ENCODE measurements at regions not wholly inside any gene's neighbourhood (a gene's known extent, or its start where the extent isn't known, plus 50 kb on each side); places are given as distances from the start of the nearest gene placed in this dataset.

- no peaks in the 10 kb centered on the region for H3K27me3 ChIP-seq (ENCODE audit: insufficient read depth)
- no peaks in the 10 kb centered on the region for H3K9me2 ChIP-seq
- WGBS (ENCODE audit: low lambda C conversion rate), result 3% methylated on average over 2 of the region's 2 CpGs
- H3K36me3 ChIP-seq (replicated peaks in 1 of 2; ENCODE audit: control insufficient read depth in 1 of 2, insufficient read depth in 2 of 2, low read length in 1 of 2), result no peaks in the 10 kb centered on the region
- H3K27ac ChIP-seq (ENCODE audit: low read depth in 2 of 2, low read length in 1 of 2), result no peak overlapping the region
- CTCF ChIA-PET, result no interaction called here
- no peaks in the 10 kb centered on the region for H3K79me2 ChIP-seq (ENCODE audit: insufficient read depth)
- no peak overlapping the region for H2AFZ ChIP-seq (ENCODE audit: low read depth)
- no peak overlapping the region for H3K9ac ChIP-seq
- H3K4me1 ChIP-seq (ENCODE audit: control insufficient read depth in 1 of 2, insufficient read depth in 2 of 2, low read depth in 1 of 2, low read length in 1 of 2), result no peaks in the 10 kb centered on the region
- H3F3A ChIP-seq (replicated peaks; ENCODE audit: insufficient read depth), result no peaks in the 10 kb centered on the region
- no peaks in the 10 kb centered on the region for H3K9me3 ChIP-seq
- POLR2A ChIA-PET, result no interaction called here
- no peaks in the 10 kb centered on the region for H4K20me1 ChIP-seq (ENCODE audit: insufficient read depth)
- H3K4me3 ChIP-seq (ENCODE audit: low read depth in 2 of 2, low read length in 1 of 2), result no peak overlapping the region
- H3K4me2 ChIP-seq, result no peak overlapping the region
- no peak for DNase-seq
- TF ChIP-seq RFX5 (IDR thresholded peaks at IDR 0.05; ENCODE audit: low read length) (no peak), FOXJ3 (CRISPR knock-in tag; IDR thresholded peaks at IDR 0.05) (no peak), FOSL2 (IDR thresholded peaks at IDR 0.05; ENCODE audit: borderline replicate concordance, low read depth) (no peak), USF2 (IDR thresholded peaks at IDR 0.05; ENCODE audit: borderline replicate concordance, low read depth, low read length) (no peak), SIN3A (IDR thresholded peaks at IDR 0.05; ENCODE audit: borderline replicate concordance, low read depth, low read length) (no peak), GATA2 (CRISPR knock-in tag; IDR thresholded peaks at IDR 0.05) (no peak), SMC3 (IDR thresholded peaks at IDR 0.05; ENCODE audit: low read depth, low read length) (no peak), GABPA (IDR thresholded peaks at IDR 0.05; ENCODE audit: low read depth) (no peak), MXI1 (IDR thresholded peaks at IDR 0.05; ENCODE audit: low read depth, low read length) (no peak), TAF1 (IDR thresholded peaks at IDR 0.05; ENCODE audit: borderline replicate concordance, low read depth, low read length) (no peak), POLR2AphosphoS5 (IDR thresholded peaks at IDR 0.05; ENCODE audit: low read depth, low read length) (no peak)
- TF ChIP-seq, protein P1, sequence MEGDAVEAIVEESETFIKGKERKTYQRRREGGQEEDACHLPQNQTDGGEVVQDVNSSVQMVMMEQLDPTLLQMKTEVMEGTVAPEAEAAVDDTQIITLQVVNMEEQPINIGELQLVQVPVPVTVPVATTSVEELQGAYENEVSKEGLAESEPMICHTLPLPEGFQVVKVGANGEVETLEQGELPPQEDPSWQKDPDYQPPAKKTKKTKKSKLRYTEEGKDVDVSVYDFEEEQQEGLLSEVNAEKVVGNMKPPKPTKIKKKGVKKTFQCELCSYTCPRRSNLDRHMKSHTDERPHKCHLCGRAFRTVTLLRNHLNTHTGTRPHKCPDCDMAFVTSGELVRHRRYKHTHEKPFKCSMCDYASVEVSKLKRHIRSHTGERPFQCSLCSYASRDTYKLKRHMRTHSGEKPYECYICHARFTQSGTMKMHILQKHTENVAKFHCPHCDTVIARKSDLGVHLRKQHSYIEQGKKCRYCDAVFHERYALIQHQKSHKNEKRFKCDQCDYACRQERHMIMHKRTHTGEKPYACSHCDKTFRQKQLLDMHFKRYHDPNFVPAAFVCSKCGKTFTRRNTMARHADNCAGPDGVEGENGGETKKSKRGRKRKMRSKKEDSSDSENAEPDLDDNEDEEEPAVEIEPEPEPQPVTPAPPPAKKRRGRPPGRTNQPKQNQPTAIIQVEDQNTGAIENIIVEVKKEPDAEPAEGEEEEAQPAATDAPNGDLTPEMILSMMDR (IDR thresholded peaks at IDR 0.05), result no peak
- TF ChIP-seq, protein P2, sequence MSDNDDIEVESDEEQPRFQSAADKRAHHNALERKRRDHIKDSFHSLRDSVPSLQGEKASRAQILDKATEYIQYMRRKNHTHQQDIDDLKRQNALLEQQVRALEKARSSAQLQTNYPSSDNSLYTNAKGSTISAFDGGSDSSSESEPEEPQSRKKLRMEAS (IDR thresholded peaks at IDR 0.05; ENCODE audit: low read depth), result no peak
These were observed 745.9 kb upstream of the FAM98A start for GRCh38 chr2:34345030-34345429.

- no peaks in the 10 kb centered on the region for H3K4me1 ChIP-seq (ENCODE audit: control insufficient read depth in 1 of 2, insufficient read depth in 2 of 2, low read depth in 1 of 2, low read length in 1 of 2)
- H3K79me2 ChIP-seq (ENCODE audit: insufficient read depth), result no peaks in the 10 kb centered on the region
- 0% methylated on average over 1 of the region's 1 CpG for WGBS (ENCODE audit: low lambda C conversion rate)
- no peaks in the 10 kb centered on the region for H3K27me3 ChIP-seq (ENCODE audit: insufficient read depth)
- no peaks in the 10 kb centered on the region for H4K20me1 ChIP-seq (ENCODE audit: insufficient read depth)
- no peaks in the 10 kb centered on the region for H3F3A ChIP-seq (replicated peaks; ENCODE audit: insufficient read depth)
- no peaks in the 10 kb centered on the region for H3K9me2 ChIP-seq
- no peaks in the 10 kb centered on the region for H3K36me3 ChIP-seq (replicated peaks in 1 of 2; ENCODE audit: control insufficient read depth in 1 of 2, insufficient read depth in 2 of 2, low read length in 1 of 2)
- H2AFZ ChIP-seq (ENCODE audit: low read depth), result no peak overlapping the region
- H3K9ac ChIP-seq, result no peak overlapping the region
- H3K4me2 ChIP-seq, result no peak overlapping the region
- no peaks in the 10 kb centered on the region for H3K9me3 ChIP-seq
- H3K27ac ChIP-seq (ENCODE audit: low read depth in 2 of 2, low read length in 1 of 2), result no peak overlapping the region
- POLR2A ChIA-PET, result no interaction called here
- CTCF ChIA-PET, result no interaction called here
- no peak overlapping the region for H3K4me3 ChIP-seq (ENCODE audit: low read depth in 2 of 2, low read length in 1 of 2)
- DNase-seq, result no peak
- TF ChIP-seq EZH2phosphoT487 (IDR thresholded peaks at IDR 0.05; ENCODE audit: borderline replicate concordance, low read depth), result no peak
- TF ChIP-seq NRF1 (IDR thresholded peaks at IDR 0.05; ENCODE audit: low read depth, low read length), result no peak
- TF ChIP-seq NFIC (IDR thresholded peaks at IDR 0.05; ENCODE audit: borderline replicate concordance), result no peak
- no peak for TF ChIP-seq TAF1 (IDR thresholded peaks at IDR 0.05; ENCODE audit: borderline replicate concordance, low read depth, low read length)
- TF ChIP-seq GABPA (IDR thresholded peaks at IDR 0.05; ENCODE audit: low read depth), result no peak
- TF ChIP-seq RCOR1 (IDR thresholded peaks at IDR 0.05; ENCODE audit: low read length), result no peak
- no peak for TF ChIP-seq USF2 (IDR thresholded peaks at IDR 0.05; ENCODE audit: borderline replicate concordance, low read depth, low read length)
- TF ChIP-seq CHD2 (IDR thresholded peaks at IDR 0.05; ENCODE audit: low read length, partially characterized antibody), result no peak
- TF ChIP-seq JUND (IDR thresholded peaks at IDR 0.05), result no peak
- TF ChIP-seq, protein P3, sequence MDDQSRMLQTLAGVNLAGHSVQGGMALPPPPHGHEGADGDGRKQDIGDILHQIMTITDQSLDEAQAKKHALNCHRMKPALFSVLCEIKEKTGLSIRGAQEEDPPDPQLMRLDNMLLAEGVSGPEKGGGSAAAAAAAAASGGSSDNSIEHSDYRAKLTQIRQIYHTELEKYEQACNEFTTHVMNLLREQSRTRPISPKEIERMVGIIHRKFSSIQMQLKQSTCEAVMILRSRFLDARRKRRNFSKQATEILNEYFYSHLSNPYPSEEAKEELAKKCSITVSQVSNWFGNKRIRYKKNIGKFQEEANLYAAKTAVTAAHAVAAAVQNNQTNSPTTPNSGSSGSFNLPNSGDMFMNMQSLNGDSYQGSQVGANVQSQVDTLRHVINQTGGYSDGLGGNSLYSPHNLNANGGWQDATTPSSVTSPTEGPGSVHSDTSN (IDR thresholded peaks at IDR 0.05), result no peak
- TF ChIP-seq SMC3 (IDR thresholded peaks at IDR 0.05; ENCODE audit: low read depth, low read length), result no peak
These were observed 741.2 kb upstream of the FAM98A start for GRCh38 chr2:34340307-34340706.

All from SK-N-SH (cell line).